ENCODE measurements at regions not wholly inside any gene's neighbourhood (a gene's known extent, or its start where the extent isn't known, plus 50 kb on each side); places are given as distances from the start of the nearest gene placed in this dataset.

GRCh38 chr13:29957320-29957719 is 106.9 kb upstream of the UBL3 start:
- Histone ChIP-seq H3K27ac (ENCODE audit: low read length) (no peak overlapping the region), H3K9me3 (ENCODE audit: control insufficient read depth, insufficient read depth, low read depth, low read length) (no peaks in the 10 kb centered on the region), H3K27me3 (ENCODE audit: control insufficient read depth, insufficient read depth, low read length) (no peaks in the 10 kb centered on the region), H3K36me3 (ENCODE audit: control insufficient read depth, insufficient read depth, low read length) (no peaks in the 10 kb centered on the region), H3K4me3 (ENCODE audit: low read depth in 2 of 2, low read length in 2 of 2) (no peak overlapping the region), H3K4me1 (ENCODE audit: control insufficient read depth, insufficient read depth, low read length) (no peaks in the 10 kb centered on the region)
- POLR2A ChIA-PET: no interaction called here
- TF ChIP-seq SIN3A (IDR thresholded peaks at IDR 0.05; ENCODE audit: borderline replicate concordance, insufficient read depth, low read depth, low read length) (no peak), CTCF (IDR thresholded peaks at IDR 0.05) (no peak), TCF7L2 (IDR thresholded peaks at IDR 0.05; ENCODE audit: low read depth, low read length) (no peak), POLR2AphosphoS5 (IDR thresholded peaks at IDR 0.05; ENCODE audit: low read depth, low read length) (no peak), REST (IDR thresholded peaks at IDR 0.05; ENCODE audit: insufficient read depth in 1 of 2, low read depth in 2 of 2, low read length in 1 of 2) (no peak)
- DNase-seq (ENCODE audit: low read depth, low spot score) (no peak), ATAC-seq (no peak)
- BruUV-seq (replicated peaks): no TSS peak
- intact Hi-C loops (cut with micrococcal nuclease; ENCODE audit: unreplicated experiment) (no loop called here), in situ Hi-C loops (cut with HindIII; ENCODE audit: low pct_unique_long_range_greater_than_20kb, low sequenced_read_pairs) (no loop called here)
- CTCF ChIA-PET: no interaction called here

GRCh38 chr13:29956853-29957252 is 106.4 kb upstream of the UBL3 start:
- in situ Hi-C loops (cut with HindIII; ENCODE audit: low pct_unique_long_range_greater_than_20kb, low sequenced_read_pairs) (no loop called here), intact Hi-C loops (cut with micrococcal nuclease; ENCODE audit: unreplicated experiment) (no loop called here)
- BruUV-seq (replicated peaks): no TSS peak
- Histone ChIP-seq H3K27ac (ENCODE audit: low read length) (no peak overlapping the region), H3K9me3 (ENCODE audit: control insufficient read depth, insufficient read depth, low read depth, low read length) (no peaks in the 10 kb centered on the region), H3K36me3 (ENCODE audit: control insufficient read depth, insufficient read depth, low read length) (no peaks in the 10 kb centered on the region), H3K27me3 (ENCODE audit: control insufficient read depth, insufficient read depth, low read length) (no peaks in the 10 kb centered on the region), H3K4me1 (ENCODE audit: control insufficient read depth, insufficient read depth, low read length) (no peaks in the 10 kb centered on the region), H3K4me3 (ENCODE audit: low read depth in 2 of 2, low read length in 2 of 2) (no peak overlapping the region)
- no peak for ATAC-seq
- no peak for TF ChIP-seq REST (IDR thresholded peaks at IDR 0.05; ENCODE audit: insufficient read depth in 1 of 2, low read depth in 2 of 2, low read length in 1 of 2)
- TF ChIP-seq TCF7L2 (IDR thresholded peaks at IDR 0.05; ENCODE audit: low read depth, low read length): no peak
- TF ChIP-seq CTCF (IDR thresholded peaks at IDR 0.05): no peak
- TF ChIP-seq SIN3A (IDR thresholded peaks at IDR 0.05; ENCODE audit: borderline replicate concordance, insufficient read depth, low read depth, low read length): no peak
- no peak for TF ChIP-seq POLR2AphosphoS5 (IDR thresholded peaks at IDR 0.05; ENCODE audit: low read depth, low read length)
- no peak for DNase-seq (ENCODE audit: low read depth, low spot score)
- POLR2A ChIA-PET: no interaction called here
- CTCF ChIA-PET: no interaction called here
